ELF-1 (cell line): ENCODE measurements at regions not wholly inside any gene's neighbourhood (a gene's known extent, or its start where the extent isn't known, plus 50 kb on each side); places are given as distances from the start of the nearest gene placed in this dataset.
"Not testable (repeated sequence)": the region's sequence is repeated elsewhere in the genome, so short reads cannot be mapped to it uniquely, and the experiment has no call there.

Experiments
- DNase-seq: peaks from one replicate; pipeline ENCODE4 v3.0.0-alpha.2; 2016; ENCODE audit warnings: low read depth, low spot score

- DNase-seq, result no peak
Observed at GRCh38 chr9:36521148-36521547, 51.5 kb upstream of the MELK start.

GRCh38 chr9:36517131-36517530 lies 55.6 kb upstream of the MELK start:
- DNase-seq, result no peak

- DNase-seq, result no peak
Observed at GRCh38 chr9:36504156-36504555, 68.5 kb upstream of the MELK start.

GRCh38 chr9:36503172-36504088 lies 69.3 kb upstream of the MELK start:
- no peak for DNase-seq

DNA sequence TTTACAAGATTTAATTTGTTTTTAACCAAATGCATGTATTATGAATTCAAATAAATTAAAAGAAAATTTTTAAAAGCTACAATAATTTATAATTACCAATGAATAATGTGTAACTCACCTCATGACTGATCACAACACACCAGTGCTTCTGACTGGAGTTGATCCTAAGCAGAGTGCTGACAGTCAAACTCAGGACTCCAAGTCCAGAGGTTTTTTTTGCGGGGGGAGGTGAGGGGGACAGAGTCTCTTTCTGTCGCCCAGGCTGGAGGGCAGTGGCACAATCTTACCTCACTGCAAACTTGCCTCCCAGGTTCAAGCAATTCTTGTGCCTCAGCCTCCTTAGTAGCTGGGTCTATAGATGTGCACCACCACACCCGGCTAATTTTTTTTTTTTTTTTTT lies 71.0 kb upstream of the MELK start:
- no peak for DNase-seq

DNA sequence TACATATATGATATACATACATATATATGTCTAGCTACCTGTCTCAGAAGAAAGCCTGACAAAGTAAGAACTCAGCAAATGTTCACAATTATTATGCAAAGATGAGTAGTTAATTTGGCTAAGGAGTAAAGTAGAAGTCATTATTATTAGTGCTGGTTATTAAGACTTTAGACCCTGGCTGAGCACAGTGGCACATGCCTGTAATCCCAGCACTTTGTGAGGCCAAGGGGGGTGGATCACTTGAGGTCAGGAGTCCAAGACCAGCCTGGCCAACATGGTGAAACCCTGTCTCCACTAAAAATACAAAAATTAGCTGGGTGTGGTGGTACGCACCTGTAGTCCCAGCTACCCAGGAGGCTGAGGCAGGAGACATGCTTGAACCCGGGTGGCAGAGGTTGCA lies 71.8 kb upstream of the MELK start:
- not testable (repeated sequence) for DNase-seq

DNA sequence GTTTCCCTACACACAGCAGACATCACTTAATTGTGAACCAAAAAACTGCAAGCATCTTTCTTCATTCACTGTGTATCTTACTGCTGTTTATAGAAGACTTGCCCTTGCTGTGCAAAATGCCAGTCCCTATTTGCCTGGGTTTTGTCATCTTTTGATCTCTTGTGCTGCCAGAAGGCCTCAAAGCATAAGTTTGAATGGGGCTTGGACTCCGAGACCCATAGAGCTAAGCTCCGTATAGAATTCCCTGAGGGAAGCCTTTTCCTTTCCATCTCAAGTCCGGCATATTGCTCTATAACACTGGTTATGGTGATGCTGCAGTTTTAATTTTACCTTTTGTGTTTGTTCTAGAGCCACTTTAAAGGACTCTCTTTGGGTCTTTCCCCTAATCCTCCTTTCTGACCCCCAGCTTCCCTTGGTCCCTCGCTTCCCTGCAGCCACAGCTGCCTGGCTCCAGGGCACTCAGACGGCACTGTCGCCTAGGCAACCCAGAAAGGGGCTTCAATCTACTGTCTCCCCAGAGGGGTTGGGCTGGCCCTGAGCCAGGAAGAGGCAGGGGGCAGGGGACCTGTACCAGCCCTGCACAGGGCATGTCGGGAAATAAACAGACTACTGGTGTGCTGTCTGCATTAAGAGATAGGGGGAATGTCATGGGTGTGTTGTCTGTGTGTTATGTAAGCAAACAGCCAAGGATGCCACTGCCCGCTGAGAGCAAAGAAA lies 73.4 kb upstream of the MELK start:
- DNase-seq, result peak; percentile 35

- not testable (repeated sequence) for DNase-seq
Observed at GRCh38 chr9:36493564-36493963, 79.1 kb upstream of the MELK start.

DNA sequence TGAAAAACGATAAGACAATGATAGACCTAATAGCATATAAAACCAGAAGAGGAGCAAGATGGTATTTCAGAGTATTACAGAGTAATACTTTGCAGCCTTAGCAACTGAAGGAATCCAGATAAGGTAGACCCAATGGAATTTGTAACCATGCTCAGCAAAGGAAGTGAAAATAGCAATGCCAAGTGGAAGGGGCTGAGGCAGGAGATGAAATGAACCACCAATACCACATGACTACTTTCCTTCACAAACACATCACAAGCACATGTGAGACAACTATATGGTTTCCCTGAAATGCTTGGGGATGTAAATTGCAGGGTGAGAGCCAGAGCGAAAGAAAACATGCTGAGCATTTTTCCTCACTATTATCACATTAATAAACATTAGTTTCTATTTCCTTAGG lies 79.8 kb upstream of the MELK start:
- no peak for DNase-seq

- DNase-seq, result no peak
Observed at GRCh38 chr9:36489453-36489852, 83.2 kb upstream of the MELK start.

- no peak for DNase-seq
Observed at GRCh38 chr9:36488389-36488756, 84.3 kb upstream of the MELK start.

DNA sequence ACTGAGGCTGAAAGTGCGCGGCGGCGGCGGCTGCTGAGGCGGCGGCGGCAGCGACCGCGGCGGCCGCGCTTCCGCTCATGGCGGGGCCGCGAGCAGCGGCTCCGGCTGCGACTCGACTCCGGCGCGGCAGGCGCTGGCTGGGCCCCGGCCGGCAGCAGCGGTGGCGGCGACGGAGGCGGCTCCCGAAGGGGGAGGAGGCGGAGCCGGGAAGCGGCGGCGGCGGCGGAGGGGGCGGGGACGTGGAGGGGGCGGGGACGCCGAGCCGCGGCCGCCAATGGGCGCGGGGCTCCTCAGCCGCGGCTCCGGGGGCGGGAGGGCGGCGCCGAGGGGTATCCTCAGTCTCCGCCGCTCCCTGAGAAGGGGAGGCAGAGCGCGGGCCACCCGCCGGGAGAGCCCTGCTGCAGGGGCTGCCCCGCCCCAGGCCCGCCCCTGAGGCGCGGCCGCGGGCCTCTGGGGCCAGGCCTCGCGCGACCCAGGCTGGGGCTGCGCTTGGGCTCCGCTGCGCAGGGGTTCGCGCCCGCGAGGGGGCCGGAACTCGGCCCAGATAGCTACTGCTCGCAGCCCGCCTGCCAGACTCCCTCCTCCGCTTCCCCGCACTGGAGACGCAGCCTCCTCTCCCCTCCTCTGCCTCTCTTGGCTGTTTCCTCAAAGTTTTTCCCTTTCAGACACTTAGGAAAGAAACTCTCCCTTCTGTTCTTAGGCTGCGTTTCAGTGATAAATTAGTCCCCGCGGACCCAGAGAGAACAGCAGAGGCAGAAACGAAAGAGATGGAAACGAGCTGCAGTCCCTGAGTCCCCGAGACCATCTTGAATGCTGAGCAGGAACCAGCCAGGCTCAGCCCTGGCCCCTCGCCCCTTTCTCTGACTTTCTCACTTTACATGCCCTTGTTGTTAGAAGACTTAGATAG lies 85.0 kb upstream of the MELK start:
- peak; percentile 84 for DNase-seq

GRCh38 chr9:36486933-36487481 lies 85.7 kb upstream of the MELK start:
- no peak for DNase-seq

DNA sequence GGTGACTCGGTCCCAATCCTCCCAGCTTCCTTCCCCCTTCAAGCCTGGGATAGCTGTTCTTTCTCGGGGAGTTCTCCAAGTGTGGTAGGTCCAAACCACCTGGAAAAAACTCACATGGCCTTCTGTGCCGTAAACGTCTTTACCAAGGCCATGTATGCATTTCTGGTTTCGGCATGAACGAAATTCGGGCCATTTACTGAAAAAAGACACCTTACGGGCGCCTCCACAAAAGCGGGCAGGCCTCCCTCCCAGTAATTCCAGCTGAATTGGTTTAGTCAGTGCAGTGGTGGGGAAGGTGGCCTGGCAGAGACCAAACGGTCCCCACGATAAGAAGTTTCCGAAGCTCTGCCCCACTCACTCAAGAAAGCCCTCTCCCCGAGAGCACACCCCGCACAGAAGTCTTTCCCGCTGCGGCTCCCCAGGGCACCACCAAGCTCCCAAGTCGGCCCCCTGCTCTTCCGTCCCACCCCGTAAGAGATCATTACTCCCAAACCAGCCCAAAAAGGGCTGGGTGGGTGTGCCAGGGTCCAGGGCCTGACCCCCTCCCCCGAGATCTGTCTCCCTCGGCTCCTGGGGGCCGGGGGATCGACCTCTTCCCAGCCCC lies 86.3 kb upstream of the MELK start:
- DNase-seq, result peak; percentile 61

DNA sequence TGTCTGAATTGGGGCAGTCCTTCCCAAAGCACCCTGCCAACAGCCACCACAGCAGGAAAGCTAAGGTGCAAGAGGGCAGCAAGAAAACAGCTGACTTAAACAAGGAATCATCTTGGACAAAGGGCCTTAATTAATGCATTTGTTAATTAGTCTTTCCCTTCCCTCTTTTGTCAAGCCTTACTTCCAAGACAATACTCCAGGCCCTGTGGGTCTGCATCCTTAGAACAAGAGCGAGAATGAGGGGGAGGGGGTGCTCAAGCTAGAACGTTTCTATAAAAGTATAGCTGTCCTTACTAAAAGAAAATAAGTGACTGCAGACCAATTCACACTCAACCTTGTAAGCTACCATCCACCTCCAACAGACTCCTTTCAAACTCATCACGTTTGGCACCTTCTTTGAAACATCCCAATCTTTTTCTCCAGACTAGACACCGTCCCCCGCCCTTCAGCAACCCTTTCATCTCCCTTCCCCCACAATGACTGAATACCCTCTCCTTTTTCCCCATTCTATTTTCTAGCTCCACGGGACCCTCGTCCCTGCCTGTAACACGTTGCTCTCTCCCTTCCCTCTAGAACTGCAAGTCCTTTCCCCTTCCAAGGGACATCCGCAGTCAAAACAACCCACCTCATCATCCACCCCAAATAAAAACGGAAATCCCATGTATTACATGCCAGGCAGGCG lies 85.7 kb upstream of the RNF38 start:
- peak; percentile 58 for DNase-seq

DNA sequence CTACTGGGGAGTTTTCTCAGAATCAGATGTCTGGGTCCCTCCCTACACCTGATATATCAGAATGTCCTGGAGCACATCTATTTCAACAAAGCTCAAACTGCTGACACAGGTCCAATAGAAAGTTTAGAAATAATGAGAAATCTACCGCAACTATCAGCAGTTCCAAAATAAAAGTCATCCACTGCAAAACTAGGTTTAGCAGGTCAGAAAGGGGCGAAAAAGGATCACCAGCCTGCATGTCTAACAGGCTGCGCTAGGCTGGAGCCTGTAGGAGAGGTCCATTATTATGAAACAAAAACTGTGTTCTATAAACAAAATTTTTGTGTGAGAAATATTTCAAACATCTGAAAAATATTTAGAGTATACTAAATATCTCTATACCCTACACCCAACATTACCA lies 84.1 kb upstream of the RNF38 start:
- no peak for DNase-seq

GRCh38 chr9:36479101-36479500 lies 79.0 kb upstream of the RNF38 start:
- DNase-seq, result no peak

- DNase-seq, result no peak
Observed at GRCh38 chr9:36471359-36471758, 71.3 kb upstream of the RNF38 start.

- DNase-seq, result no peak
Observed at GRCh38 chr9:36470643-36471290, 70.7 kb upstream of the RNF38 start.

DNA sequence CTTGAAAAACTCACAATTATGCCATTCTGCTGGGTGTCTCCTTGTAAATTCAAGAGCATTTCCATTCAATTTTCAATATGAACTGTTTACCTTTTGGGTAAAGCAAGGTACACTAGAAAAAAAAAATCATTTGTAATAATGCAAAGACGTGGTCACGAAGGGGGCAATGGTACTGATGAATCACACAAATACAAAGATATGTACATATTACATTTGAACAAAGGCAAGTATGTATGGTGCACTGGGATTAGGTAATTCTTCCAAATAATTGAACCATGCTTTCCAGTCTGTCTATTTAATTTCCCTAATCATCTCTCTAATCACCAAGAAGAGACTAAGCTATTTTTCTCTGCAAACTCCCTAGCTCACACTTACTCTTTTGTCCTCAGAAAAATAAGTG lies 63.4 kb upstream of the RNF38 start:
- no peak for DNase-seq
